ENCODE measurements at regions not wholly inside any gene's neighbourhood (a gene's known extent, or its start where the extent isn't known, plus 50 kb on each side); places are given as distances from the start of the nearest gene placed in this dataset.

DNA sequence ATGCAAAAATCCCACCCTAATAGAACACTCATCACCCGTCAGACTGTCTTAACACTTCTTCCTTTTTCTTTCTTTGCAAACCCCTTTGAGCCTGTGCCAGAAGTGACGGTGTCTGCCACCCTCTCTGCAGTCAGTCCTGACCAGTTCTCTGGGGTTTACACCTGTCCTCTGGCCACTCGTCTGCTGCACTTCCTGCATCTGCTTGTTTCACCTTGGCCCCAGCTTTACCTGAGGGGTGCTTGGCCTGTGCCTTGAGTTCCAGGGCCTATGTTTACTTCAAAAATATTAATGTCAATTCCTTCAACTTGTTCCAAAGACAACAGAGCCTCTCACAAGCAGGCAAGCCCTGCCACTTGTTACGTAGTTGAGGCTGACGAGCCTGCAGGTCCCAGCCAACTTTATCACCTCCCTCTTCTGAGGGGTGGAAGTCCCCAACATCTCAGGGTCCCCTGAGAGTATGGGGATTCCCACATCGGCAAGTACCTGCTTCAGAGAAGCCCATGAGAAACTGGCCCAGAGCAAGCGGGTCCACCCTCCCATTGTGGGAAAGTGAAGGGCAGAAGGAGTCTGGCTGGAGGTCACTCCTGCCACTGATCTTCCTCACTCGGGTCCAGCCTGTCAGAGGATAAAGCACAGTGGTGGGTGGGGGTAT lies 205.4 kb downstream of the DAD1 start:
- no peak for DNase-seq (ENCODE audit: low read depth, low spot score)
- in situ Hi-C loops (cut with HindIII; ENCODE audit: low sequenced_read_pairs), result no loop called here

DNA sequence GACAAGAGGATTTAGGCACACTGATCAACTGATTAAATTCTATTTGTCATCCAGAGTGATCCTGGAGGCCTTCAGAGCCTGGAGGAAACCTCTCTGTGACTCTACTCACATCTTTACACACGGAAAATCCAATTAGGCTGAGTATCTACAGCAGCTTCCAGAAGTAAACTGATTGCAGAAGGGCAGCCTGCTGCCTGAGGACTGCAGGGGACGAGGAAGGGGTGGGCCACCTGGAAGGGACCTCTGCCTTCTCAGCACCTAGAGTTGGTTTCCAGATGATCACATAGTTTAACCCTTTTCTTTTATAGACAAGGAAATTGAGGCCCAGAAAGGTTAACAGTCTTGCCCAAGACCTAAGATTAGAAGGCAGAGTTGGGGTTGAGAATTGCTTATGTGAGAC lies 206.1 kb downstream of the DAD1 start:
- no peak overlapping the region for H3K4me3 ChIP-seq (ENCODE audit: low read depth, low read length)
- in situ Hi-C loops (cut with HindIII; ENCODE audit: low sequenced_read_pairs), result no loop called here
- TF ChIP-seq, protein P1, sequence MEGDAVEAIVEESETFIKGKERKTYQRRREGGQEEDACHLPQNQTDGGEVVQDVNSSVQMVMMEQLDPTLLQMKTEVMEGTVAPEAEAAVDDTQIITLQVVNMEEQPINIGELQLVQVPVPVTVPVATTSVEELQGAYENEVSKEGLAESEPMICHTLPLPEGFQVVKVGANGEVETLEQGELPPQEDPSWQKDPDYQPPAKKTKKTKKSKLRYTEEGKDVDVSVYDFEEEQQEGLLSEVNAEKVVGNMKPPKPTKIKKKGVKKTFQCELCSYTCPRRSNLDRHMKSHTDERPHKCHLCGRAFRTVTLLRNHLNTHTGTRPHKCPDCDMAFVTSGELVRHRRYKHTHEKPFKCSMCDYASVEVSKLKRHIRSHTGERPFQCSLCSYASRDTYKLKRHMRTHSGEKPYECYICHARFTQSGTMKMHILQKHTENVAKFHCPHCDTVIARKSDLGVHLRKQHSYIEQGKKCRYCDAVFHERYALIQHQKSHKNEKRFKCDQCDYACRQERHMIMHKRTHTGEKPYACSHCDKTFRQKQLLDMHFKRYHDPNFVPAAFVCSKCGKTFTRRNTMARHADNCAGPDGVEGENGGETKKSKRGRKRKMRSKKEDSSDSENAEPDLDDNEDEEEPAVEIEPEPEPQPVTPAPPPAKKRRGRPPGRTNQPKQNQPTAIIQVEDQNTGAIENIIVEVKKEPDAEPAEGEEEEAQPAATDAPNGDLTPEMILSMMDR (IDR thresholded peaks at IDR 0.05; ENCODE audit: low read depth, low read length), result no peak
- DNase-seq (ENCODE audit: low read depth, low spot score), result no peak

More for the DNA sequence above, 205.4 kb downstream of the DAD1 start:
- TF ChIP-seq, protein P1 (IDR thresholded peaks at IDR 0.05; ENCODE audit: low read depth, low read length), result no peak
- H3K4me3 ChIP-seq (ENCODE audit: low read depth, low read length), result no peak overlapping the region

DNA sequence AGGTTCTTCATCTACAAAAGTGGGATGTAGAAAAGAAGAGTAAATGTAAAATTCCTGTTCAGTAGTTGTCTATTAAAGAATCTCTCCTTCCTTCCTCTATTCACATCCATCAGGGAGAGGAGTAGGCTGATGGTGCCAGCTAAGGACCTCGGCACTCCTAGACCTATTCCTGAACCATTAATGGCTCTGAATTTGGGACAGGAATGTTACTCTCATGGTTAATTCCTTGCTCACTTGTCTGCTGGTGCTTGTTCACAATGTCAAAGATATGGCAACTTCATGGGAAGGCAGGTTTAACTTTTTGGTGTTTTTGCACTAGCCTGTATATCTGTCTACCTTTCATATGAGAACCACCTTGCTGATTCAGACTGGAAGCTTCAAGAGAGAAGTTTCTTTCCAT lies 206.6 kb downstream of the DAD1 start:
- no peak overlapping the region for H3K4me3 ChIP-seq (ENCODE audit: low read depth, low read length)
- in situ Hi-C loops (cut with HindIII; ENCODE audit: low sequenced_read_pairs), result no loop called here
- TF ChIP-seq, protein P1 (IDR thresholded peaks at IDR 0.05; ENCODE audit: low read depth, low read length), result no peak
- DNase-seq (ENCODE audit: low read depth, low spot score), result no peak

DNA sequence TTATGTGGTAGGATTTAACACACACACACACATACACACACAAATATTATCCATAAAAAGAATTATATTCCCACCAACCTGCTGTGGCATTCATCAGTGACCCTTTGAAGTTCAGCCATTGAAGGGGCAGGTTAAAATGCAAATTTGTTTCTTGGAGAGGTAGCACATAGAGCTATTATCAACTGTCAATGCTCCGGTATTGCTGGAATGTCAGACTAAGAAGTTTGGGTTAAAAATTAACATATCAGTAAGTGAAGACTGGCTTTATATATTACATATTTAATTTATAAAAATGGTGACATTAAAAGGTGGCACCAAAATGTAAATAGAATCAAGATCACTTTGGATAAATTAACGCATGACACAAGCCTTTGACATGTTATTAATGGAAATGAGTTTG lies 207.3 kb downstream of the DAD1 start:
- no peak overlapping the region for H3K4me3 ChIP-seq (ENCODE audit: low read depth, low read length)
- DNase-seq (ENCODE audit: low read depth, low spot score), result no peak
- TF ChIP-seq, protein P1 (IDR thresholded peaks at IDR 0.05; ENCODE audit: low read depth, low read length), result no peak
- in situ Hi-C loops (cut with HindIII; ENCODE audit: low sequenced_read_pairs), result no loop called here

DNA sequence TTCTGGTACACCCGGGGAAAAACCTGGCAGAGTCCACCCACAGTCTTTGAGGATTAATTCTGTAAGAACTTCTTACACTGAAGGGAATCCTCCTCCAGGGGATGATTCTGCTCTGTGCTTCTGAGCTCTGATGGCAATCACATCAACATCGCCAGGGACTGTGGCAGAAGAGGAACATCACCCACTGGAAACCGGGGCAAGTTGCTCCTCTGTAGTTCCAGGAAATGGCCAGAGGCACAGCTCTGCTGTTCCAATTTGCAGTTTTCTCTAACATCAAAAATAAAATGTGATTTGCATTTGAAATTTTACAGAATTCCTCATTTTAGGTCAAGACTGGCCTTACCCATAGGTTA lies 207.6 kb downstream of the DAD1 start:
- in situ Hi-C loops (cut with HindIII; ENCODE audit: low sequenced_read_pairs), result no loop called here
- no peak for DNase-seq (ENCODE audit: low read depth, low spot score)
- H3K4me3 ChIP-seq (ENCODE audit: low read depth, low read length), result no peak overlapping the region
- TF ChIP-seq, protein P1 (IDR thresholded peaks at IDR 0.05; ENCODE audit: low read depth, low read length), result no peak

DNA sequence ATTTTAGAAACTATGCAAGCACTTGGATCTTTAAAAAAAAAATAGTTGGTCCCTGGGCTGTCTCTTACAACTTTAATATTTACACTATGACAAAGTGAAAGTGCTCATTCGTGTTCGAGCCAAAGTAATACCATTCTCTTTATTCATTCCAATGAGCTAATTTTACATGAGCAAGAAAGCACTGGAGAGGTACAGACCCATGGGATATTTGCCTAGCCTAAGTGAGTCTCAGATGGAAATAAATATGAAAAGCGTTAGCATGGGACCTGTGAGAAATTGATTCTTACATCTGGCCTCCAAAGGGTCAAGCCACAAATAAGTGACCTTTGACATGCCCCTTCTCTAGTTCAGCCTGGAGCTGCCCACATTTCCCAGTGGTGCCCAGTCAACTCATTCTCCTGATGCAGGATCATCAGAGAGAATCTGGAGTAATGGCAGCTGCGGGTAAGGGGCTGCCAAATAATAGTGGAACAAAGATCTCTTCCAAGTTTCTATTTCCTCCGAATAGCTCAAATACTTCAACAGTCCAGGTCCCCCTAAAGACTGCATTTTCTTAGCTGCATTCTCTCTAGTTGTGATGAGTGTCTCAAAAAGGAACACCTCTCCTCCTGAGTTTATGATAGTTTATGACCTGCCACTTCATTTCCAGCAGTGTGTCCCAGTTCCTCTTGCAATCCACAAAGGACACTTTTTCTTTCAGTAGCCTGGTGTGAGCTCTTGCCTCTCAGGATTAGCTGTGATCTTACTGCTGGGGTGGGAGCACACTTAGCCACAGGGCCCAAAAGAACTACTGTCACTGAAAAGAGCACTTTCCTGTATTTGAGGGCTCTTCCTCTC lies 208.2 kb downstream of the DAD1 start:
- DNase-seq (ENCODE audit: low read depth, low spot score), result peak; percentile 68
- no peak overlapping the region for H3K4me3 ChIP-seq (ENCODE audit: low read depth, low read length)
- in situ Hi-C loops (cut with HindIII; ENCODE audit: low sequenced_read_pairs), result no loop called here
- TF ChIP-seq, protein P1 (IDR thresholded peaks at IDR 0.05; ENCODE audit: low read depth, low read length), result no peak

Data from astrocyte of the spinal cord (primary cell).